Fibroblast of lung (primary cell): ENCODE measurements at regions not wholly inside any gene's neighbourhood (a gene's known extent, or its start where the extent isn't known, plus 50 kb on each side); places are given as distances from the start of the nearest gene placed in this dataset.

Experiments used
- CTCF ChIP-seq, 2 donors: IDR thresholded peaks in 1 of 2; conservative IDR thresholded peaks in 1 of 2; 1 replicate in 1 of 2; 2 replicates in 1 of 2; pipeline ENCODE4 v1.5.1; 2011 to 2012; ENCODE audit warnings: low read length in 2 of 2, control low read depth in 1 of 2, inconsistent platforms in 1 of 2, low read depth in 1 of 2, mild to moderate bottlenecking in 1 of 2
- EZH2 ChIP-seq: IDR thresholded peaks from 2 replicates; pipeline ENCODE4 v1.5.1; 2012; ENCODE audit warnings: low read length, control low read depth, mild to moderate bottlenecking; ENCODE audit errors: missing control alignments

DNA sequence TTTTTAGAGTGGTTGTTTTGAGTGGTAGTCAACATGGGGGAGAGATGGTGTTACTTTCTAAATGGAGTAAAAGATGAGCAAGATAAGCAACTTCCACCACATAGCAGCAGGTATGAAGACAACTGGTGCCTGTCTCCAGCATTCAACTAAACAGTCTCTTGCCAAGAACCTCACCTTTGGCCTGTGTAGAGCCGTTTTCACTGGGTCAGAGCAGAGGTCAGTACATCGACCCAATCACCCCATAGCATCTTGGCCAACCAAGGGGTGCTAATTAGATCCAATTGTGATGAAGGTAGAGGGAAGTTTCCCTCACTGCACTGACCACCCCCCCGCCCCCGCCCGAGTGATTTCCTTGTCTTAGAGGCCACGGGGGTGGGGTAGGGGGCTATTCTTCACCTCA is 188.2 kb downstream of the BLID start:
- TF ChIP-seq CTCF (conservative IDR thresholded peaks at IDR 0.05 in 1 of 2, IDR thresholded peaks at IDR 0.05 in 1 of 2; ENCODE audit: low read depth in 1 of 2, low read length in 2 of 2) (no peak), EZH2 (no peak)
